ENCODE measurements at regions not wholly inside any gene's neighbourhood (a gene's known extent, or its start where the extent isn't known, plus 50 kb on each side); places are given as distances from the start of the nearest gene placed in this dataset.
"Not testable (repeated sequence)": the region's sequence is repeated elsewhere in the genome, so short reads cannot be mapped to it uniquely, and the experiment has no call there.

- no peak for DNase-seq (ENCODE audit: low read depth)
Measured at GRCh38 chr15:25247407-25248038, 191.3 kb downstream of the UBE3A start.

- DNase-seq (ENCODE audit: low read depth): not testable (repeated sequence)
Measured at GRCh38 chr15:25248087-25248486, 190.7 kb downstream of the UBE3A start.

GRCh38 chr15:25248583-25249235, 190.1 kb downstream of the UBE3A start:
- DNase-seq (ENCODE audit: low read depth): no peak

GRCh38 chr15:25249236-25250010, 189.4 kb downstream of the UBE3A start:
- DNase-seq (ENCODE audit: low read depth): no peak

- no peak for DNase-seq (ENCODE audit: low read depth)
Measured at GRCh38 chr15:25250011-25250596, 188.7 kb downstream of the UBE3A start.

GRCh38 chr15:25250906-25251622, 187.8 kb downstream of the UBE3A start:
- no peak for DNase-seq (ENCODE audit: low read depth)

GRCh38 chr15:25251700-25252390, 187.0 kb downstream of the UBE3A start:
- DNase-seq (ENCODE audit: low read depth): no peak

GRCh38 chr15:25253048-25253973, 185.5 kb downstream of the UBE3A start:
- DNase-seq (ENCODE audit: low read depth): not testable (repeated sequence)

GRCh38 chr15:25268166-25268565, 170.7 kb downstream of the UBE3A start:
- DNase-seq (ENCODE audit: low read depth): no peak
